Thyroid gland (tissue), 4 donors: ENCODE measurements at regions not wholly inside any gene's neighbourhood (a gene's known extent, or its start where the extent isn't known, plus 50 kb on each side); places are given as distances from the start of the nearest gene placed in this dataset.

Experiments used
- DNase-seq, 2 donors: peaks; one replicate each; pipeline ENCODE4 v3.0.0-alpha.2; 2019
- H3K27ac ChIP-seq, 3 donors: fragments of 200-600 bp; sonication (generic); 1 replicate in 2 of 3; 2 replicates in 1 of 3; pipeline ENCODE4 v1.5.1; 2016 to 2019; ENCODE audit warnings: mild to moderate bottlenecking in 1 of 3, moderate library complexity in 1 of 3
- H3K27me3 ChIP-seq: fragments of 200-600 bp; sonication (generic); one replicate; pipeline ENCODE4 v1.5.1; 2019
- H3K36me3 ChIP-seq, 2 donors: fragments of 200-600 bp; sonication (generic); one replicate each; pipeline ENCODE4 v1.5.1; 2016 to 2019
- H3K4me1 ChIP-seq, 2 donors: fragments of 200-600 bp; sonication (generic); one replicate each; pipeline ENCODE4 v1.5.1; 2017 to 2019
- H3K4me3 ChIP-seq, 3 donors: fragments of 200-600 bp; sonication (generic); replicated peaks in 1 of 3; 1 replicate in 2 of 3; 2 replicates in 1 of 3; pipeline ENCODE4 v1.5.1; 2016; ENCODE audit warnings: mild to moderate bottlenecking in 1 of 3
- H3K9me3 ChIP-seq: fragments of 200-600 bp; sonication (generic); one replicate; pipeline ENCODE4 v1.5.1; 2017
- CTCF ChIP-seq, 6 experiments: fragments of 200-600 bp in 3 of 6; fragments of 450-650 bp in 3 of 6; sonication (generic) in 3 of 6; IDR thresholded peaks; one replicate each; pipeline ENCODE4 v1.5.1; 2016 to 2019; ENCODE audit warnings: antibody characterized with exemption in 6 of 6, mild to moderate bottlenecking in 2 of 6, inconsistent platforms in 1 of 6, moderate library complexity in 1 of 6
- POLR2A ChIP-seq, 2 donors: fragments of 450-650 bp; IDR thresholded peaks; one replicate each; pipeline ENCODE4 v1.6.1; 2017; ENCODE audit warnings: antibody characterized with exemption in 2 of 2, mild to moderate bottlenecking in 2 of 2, moderate library complexity in 1 of 2
- WGBS, 2 donors: methylation state at CpG; one replicate each; pipeline ENCODE4 v1.1.5; 2017; 5-methylcytosine and 5-hydroxymethylcytosine counted together
- intact Hi-C: fragments of 100-400 bp; cut with DNase I; formaldehyde crosslinking; loops from one replicate; pipeline ENCODE4 v1.15.1; 2023

GRCh38 chr2:143953451-143954030 is 566.4 kb downstream of the ZEB2 start:
- no peak for DNase-seq
- no peaks in the 10 kb centered on the region for H3K4me1 ChIP-seq
- H3K27me3 ChIP-seq, result no peaks in the 10 kb centered on the region
- H3K9me3 ChIP-seq, result no peaks in the 10 kb centered on the region
- H3K4me3 ChIP-seq, result no peak overlapping the region
- H3K27ac ChIP-seq, result no peak overlapping the region
- H3K36me3 ChIP-seq, result no peaks in the 10 kb centered on the region
- TF ChIP-seq POLR2A (IDR thresholded peaks at IDR 0.05) (no peak), CTCF (IDR thresholded peaks at IDR 0.05) (no peak)
- WGBS, 2 donors, result 76 to 79% methylated on average over 2 of the region's 2 CpGs
- intact Hi-C loops, result no loop called here

GRCh38 chr2:143952536-143952935 is 567.4 kb downstream of the ZEB2 start:
- no peak for DNase-seq
- H3K4me1 ChIP-seq, result no peaks in the 10 kb centered on the region
- no peaks in the 10 kb centered on the region for H3K36me3 ChIP-seq
- no peak overlapping the region for H3K4me3 ChIP-seq
- H3K27ac ChIP-seq, result no peak overlapping the region
- H3K9me3 ChIP-seq, result no peaks in the 10 kb centered on the region
- 86 to 97% methylated on average over 1 of the region's 1 CpG for WGBS, 2 donors
- intact Hi-C loops, result no loop called here
- TF ChIP-seq CTCF (IDR thresholded peaks at IDR 0.05), result no peak
- no peak for TF ChIP-seq POLR2A (IDR thresholded peaks at IDR 0.05)
- no peaks in the 10 kb centered on the region for H3K27me3 ChIP-seq

GRCh38 chr2:143950704-143951103 is 569.2 kb downstream of the ZEB2 start:
- TF ChIP-seq POLR2A (IDR thresholded peaks at IDR 0.05) (no peak), CTCF (IDR thresholded peaks at IDR 0.05) (no peak)
- Histone ChIP-seq H3K36me3 (no peaks in the 10 kb centered on the region), H3K4me3 (no peak overlapping the region), H3K27ac (no peak overlapping the region), H3K9me3 (no peaks in the 10 kb centered on the region), H3K4me1 (no peaks in the 10 kb centered on the region), H3K27me3 (no peaks in the 10 kb centered on the region)
- DNase-seq, result no peak
- WGBS, 2 donors, result 81 to 86% methylated on average over 2 of the region's 2 CpGs
- intact Hi-C loops, result no loop called here

- 91 to 92% methylated on average over 3 of the region's 3 CpGs for WGBS, 2 donors
- Histone ChIP-seq H3K27me3 (no peaks in the 10 kb centered on the region), H3K4me3 (no peak overlapping the region), H3K36me3 (no peaks in the 10 kb centered on the region), H3K9me3 (no peaks in the 10 kb centered on the region), H3K4me1 (no peaks in the 10 kb centered on the region), H3K27ac (no peak overlapping the region)
- intact Hi-C loops, result no loop called here
- no peak for DNase-seq
- TF ChIP-seq CTCF (IDR thresholded peaks at IDR 0.05) (no peak), POLR2A (IDR thresholded peaks at IDR 0.05) (no peak)
Observed at GRCh38 chr2:143949121-143949848, 570.6 kb downstream of the ZEB2 start.

- Histone ChIP-seq H3K4me1 (no peaks in the 10 kb centered on the region), H3K36me3 (no peaks in the 10 kb centered on the region), H3K4me3 (no peak overlapping the region), H3K27me3 (no peaks in the 10 kb centered on the region), H3K9me3 (no peaks in the 10 kb centered on the region), H3K27ac (no peak overlapping the region)
- intact Hi-C loops, result no loop called here
- WGBS, 2 donors, result 94 to 97% methylated on average over 2 of the region's 2 CpGs
- no peak for DNase-seq
- TF ChIP-seq POLR2A (IDR thresholded peaks at IDR 0.05), result no peak
- TF ChIP-seq CTCF (IDR thresholded peaks at IDR 0.05), result no peak
Observed at GRCh38 chr2:143948710-143949109, 571.2 kb downstream of the ZEB2 start.
